Testis (tissue), 2 donors: ENCODE measurements at regions not wholly inside any gene's neighbourhood (a gene's known extent, or its start where the extent isn't known, plus 50 kb on each side); places are given as distances from the start of the nearest gene placed in this dataset.

Experiments used
- DNase-seq: peaks from one replicate; pipeline ENCODE4 v3.0.0-alpha.2; 2019
- H3K27ac ChIP-seq, 2 donors: fragments of 200-600 bp; sonication (generic); one replicate each; pipeline ENCODE4 v1.5.1; 2019
- H3K27me3 ChIP-seq: fragments of 200-600 bp; sonication (generic); one replicate; pipeline ENCODE4 v1.5.1; 2019
- H3K36me3 ChIP-seq: fragments of 200-600 bp; sonication (generic); one replicate; pipeline ENCODE4 v1.5.1; 2017; ENCODE audit warnings: low read depth; ENCODE audit errors: missing control alignments
- H3K4me1 ChIP-seq: fragments of 200-600 bp; sonication (generic); one replicate; pipeline ENCODE4 v1.5.1; 2019
- H3K4me3 ChIP-seq, 2 donors: fragments of 200-600 bp; sonication (generic); one replicate each; pipeline ENCODE4 v1.5.1; 2017 to 2019
- H3K9me3 ChIP-seq: fragments of 200-600 bp; sonication (generic); one replicate; pipeline ENCODE4 v1.5.1; 2017
- POLR2A ChIP-seq: fragments of 450-650 bp; IDR thresholded peaks from one replicate; pipeline ENCODE4 v1.6.1; 2017; ENCODE audit warnings: antibody characterized with exemption, mild to moderate bottlenecking, moderate library complexity
- WGBS, 2 donors: methylation state at CpG; one replicate each; pipeline ENCODE4 v1.1.5; 2018; 5-methylcytosine and 5-hydroxymethylcytosine counted together
- intact Hi-C: fragments of 100-400 bp; cut with DNase I; formaldehyde crosslinking; loops from one replicate; pipeline ENCODE4 v1.15.1; 2023; ENCODE audit warnings: low total_unique reads
- TF ChIP-seq, protein P1 (sequence below), 3 experiments: fragments of 450-650 bp in 2 of 3; fragments of 200-600 bp in 1 of 3; sonication (generic) in 1 of 3; IDR thresholded peaks; one replicate each; pipeline ENCODE4 v1.5.1; 2016 to 2019; ENCODE audit warnings: antibody characterized with exemption in 3 of 3, mild to moderate bottlenecking in 2 of 3, moderate library complexity in 1 of 3

DNA sequence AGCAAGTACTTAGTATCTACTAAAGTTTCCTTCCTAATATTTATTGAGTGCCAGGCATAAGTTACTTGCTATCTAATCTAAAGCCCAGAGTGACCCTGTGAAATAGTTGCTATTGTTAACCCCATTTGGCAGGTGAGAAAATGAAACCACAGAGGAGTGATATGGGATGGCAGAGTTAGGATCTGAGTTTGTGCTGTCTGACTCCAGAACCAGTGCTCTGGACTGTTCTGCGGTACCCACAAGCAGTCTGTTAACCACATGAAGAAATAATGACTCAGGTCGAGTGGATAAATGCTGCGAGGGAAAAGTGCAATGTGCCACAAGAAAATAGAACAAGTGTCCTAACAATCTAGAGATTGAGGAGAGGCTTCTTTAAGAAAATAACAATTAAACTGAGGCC is 60.7 kb upstream of the GZMB start:
- 83 to 91% methylated on average over 3 of the region's 3 CpGs for WGBS, 2 donors
- intact Hi-C loops, result no loop called here
- Histone ChIP-seq H3K36me3 (no peaks in the 10 kb centered on the region), H3K27me3 (no peaks in the 10 kb centered on the region), H3K4me3 (no peak overlapping the region), H3K9me3 (no peaks in the 10 kb centered on the region), H3K27ac (no peak overlapping the region), H3K4me1 (no peaks in the 10 kb centered on the region)
- DNase-seq, result no peak
- TF ChIP-seq, protein P1, sequence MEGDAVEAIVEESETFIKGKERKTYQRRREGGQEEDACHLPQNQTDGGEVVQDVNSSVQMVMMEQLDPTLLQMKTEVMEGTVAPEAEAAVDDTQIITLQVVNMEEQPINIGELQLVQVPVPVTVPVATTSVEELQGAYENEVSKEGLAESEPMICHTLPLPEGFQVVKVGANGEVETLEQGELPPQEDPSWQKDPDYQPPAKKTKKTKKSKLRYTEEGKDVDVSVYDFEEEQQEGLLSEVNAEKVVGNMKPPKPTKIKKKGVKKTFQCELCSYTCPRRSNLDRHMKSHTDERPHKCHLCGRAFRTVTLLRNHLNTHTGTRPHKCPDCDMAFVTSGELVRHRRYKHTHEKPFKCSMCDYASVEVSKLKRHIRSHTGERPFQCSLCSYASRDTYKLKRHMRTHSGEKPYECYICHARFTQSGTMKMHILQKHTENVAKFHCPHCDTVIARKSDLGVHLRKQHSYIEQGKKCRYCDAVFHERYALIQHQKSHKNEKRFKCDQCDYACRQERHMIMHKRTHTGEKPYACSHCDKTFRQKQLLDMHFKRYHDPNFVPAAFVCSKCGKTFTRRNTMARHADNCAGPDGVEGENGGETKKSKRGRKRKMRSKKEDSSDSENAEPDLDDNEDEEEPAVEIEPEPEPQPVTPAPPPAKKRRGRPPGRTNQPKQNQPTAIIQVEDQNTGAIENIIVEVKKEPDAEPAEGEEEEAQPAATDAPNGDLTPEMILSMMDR (IDR thresholded peaks at IDR 0.05), result no peak
- TF ChIP-seq POLR2A, result no peak

DNA sequence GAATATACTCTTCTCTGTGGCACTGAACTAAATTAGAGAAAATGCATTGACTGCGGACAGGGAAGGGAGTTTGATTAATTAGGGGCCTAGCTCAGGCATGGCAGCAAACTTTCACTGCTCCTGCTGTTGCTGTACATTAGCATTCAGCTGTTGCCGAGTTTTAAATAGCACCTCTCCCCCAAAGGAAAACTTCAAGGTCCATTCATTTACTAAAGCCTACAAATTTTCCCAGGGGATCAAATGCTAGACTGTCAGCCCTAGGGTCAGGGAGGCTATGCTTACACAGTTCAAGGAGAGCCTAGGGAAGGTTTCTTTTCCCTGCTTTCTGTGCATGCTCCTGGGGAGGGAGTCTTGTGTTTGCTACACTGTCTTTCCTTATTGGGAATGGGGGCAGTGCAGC is 60.0 kb upstream of the GZMB start:
- no peaks in the 10 kb centered on the region for H3K36me3 ChIP-seq
- TF ChIP-seq POLR2A, result no peak
- TF ChIP-seq, protein P1 (IDR thresholded peaks at IDR 0.05), result no peak

DNA sequence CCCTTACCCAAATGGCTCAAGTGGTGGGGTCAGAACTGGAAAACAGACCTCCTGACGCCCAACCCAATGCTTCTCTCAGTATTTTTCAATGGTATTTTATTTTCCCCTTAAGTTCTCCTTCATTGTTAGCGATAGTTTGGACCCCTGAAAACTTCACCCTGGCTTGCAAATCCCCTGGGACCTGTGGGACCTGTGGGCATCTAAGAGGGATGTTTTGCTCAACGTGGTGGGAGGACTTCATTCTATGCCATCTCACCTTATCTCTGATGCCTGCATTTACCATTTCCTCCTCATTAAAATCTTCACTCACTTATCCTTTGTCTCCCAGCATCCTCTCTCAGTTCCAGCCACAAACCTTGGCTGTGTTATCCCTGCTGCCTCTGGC is 59.4 kb upstream of the GZMB start:
- no peak for DNase-seq
- TF ChIP-seq POLR2A, result no peak
- 71 to 81% methylated on average over 3 of the region's 3 CpGs for WGBS, 2 donors
- Histone ChIP-seq H3K9me3 (no peaks in the 10 kb centered on the region), H3K36me3 (no peaks in the 10 kb centered on the region), H3K27ac (no peak overlapping the region), H3K4me1 (no peaks in the 10 kb centered on the region), H3K4me3 (no peak overlapping the region), H3K27me3 (no peaks in the 10 kb centered on the region)
- intact Hi-C loops, result no loop called here

More for the DNA sequence above, 60.0 kb upstream of the GZMB start:
- H3K4me1 ChIP-seq, result no peaks in the 10 kb centered on the region
- H3K9me3 ChIP-seq, result no peaks in the 10 kb centered on the region
- WGBS, 2 donors, result 40 to 47% methylated on average over 2 of the region's 2 CpGs
- no peak overlapping the region for H3K27ac ChIP-seq
- no peak overlapping the region for H3K4me3 ChIP-seq
- no peak for DNase-seq
- intact Hi-C loops, result no loop called here
- H3K27me3 ChIP-seq, result no peaks in the 10 kb centered on the region

DNA sequence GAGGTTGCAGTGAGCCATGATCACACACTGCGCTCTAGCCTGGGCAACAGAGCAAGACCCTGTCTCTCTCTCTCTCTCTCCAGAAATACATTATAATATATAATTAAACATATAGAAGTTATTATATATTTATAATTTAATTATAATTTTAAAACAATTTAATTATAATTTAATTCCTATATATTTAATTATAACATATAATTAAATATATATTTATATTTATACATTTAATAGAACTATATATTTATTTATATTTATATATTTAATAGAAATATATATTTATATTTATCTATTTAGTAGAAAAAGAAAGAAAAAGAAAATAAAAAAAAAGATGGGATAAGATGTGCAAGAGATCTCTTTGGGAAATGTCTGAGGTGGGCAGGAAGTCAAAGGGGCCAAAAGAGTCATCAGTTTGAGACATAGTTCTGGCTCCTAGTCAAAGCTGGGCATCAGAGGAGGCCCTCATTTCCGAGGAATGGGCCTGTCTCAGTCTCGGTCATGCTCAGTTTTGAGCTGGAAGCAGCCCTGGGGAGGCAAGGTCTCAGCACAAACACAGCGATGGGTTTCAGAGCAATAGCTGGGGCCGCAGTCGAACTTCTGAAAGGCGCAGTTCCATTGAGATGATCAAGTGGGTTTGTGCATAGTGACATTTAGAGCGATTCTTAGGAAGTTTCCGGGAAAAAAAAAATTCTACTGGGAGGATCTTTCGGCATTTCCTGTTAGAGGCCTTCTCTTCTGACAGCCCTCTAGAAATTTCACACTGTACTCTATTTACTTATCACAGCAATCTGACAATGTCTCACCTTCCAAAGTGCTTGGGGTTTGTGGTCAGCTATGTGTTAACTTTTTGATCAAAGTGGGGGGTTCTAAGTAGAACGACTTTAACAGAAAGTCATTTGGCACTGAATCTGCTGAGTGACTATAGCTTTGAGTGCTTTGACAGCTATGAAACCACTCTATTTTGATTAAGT is 58.7 kb upstream of the GZMB start:
- no peak overlapping the region for H3K4me3 ChIP-seq
- 80 to 82% methylated on average over 11 of the region's 11 CpGs for WGBS, 2 donors
- H3K27me3 ChIP-seq, result no peaks in the 10 kb centered on the region
- no peak for DNase-seq
- no peaks in the 10 kb centered on the region for H3K9me3 ChIP-seq
- H3K36me3 ChIP-seq, result no peaks in the 10 kb centered on the region
- TF ChIP-seq, protein P1 (IDR thresholded peaks at IDR 0.05), result no peak
- no peak for TF ChIP-seq POLR2A
- H3K27ac ChIP-seq, result no peak overlapping the region
- H3K4me1 ChIP-seq, result no peaks in the 10 kb centered on the region
- intact Hi-C loops, result no loop called here

DNA sequence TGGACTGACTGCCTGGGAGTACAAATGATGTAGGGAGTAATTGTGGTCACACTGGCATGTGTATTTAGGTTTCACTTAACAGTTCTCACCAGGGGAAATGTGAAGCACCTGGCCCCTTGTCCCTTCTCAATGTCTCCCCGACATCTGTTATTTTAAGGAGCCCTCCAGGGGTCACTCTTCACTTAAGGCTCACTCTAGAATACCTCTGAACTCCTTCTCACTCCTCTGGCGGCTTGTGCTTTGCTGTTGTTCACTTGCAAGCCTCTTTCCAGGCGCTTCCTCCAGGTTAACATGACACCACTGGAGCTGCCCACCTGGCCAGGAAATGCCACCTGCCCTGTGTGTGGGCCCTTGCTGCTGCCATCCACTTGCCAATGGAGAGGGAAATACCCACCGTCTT is 56.5 kb upstream of the GZMB start:
- no peak overlapping the region for H3K4me3 ChIP-seq
- no peaks in the 10 kb centered on the region for H3K9me3 ChIP-seq
- no peak overlapping the region for H3K27ac ChIP-seq
- intact Hi-C loops, result no loop called here
- no peak for DNase-seq
- H3K27me3 ChIP-seq, result no peaks in the 10 kb centered on the region
- TF ChIP-seq, protein P1 (IDR thresholded peaks at IDR 0.05), result no peak
- no peak for TF ChIP-seq POLR2A
- no peaks in the 10 kb centered on the region for H3K4me1 ChIP-seq
- no peaks in the 10 kb centered on the region for H3K36me3 ChIP-seq
- 56 to 60% methylated on average over 4 of the region's 4 CpGs for WGBS, 2 donors
